Parathyroid adenoma (tissue), 2 donors: ENCODE measurements at regions not wholly inside any gene's neighbourhood (a gene's known extent, or its start where the extent isn't known, plus 50 kb on each side); places are given as distances from the start of the nearest gene placed in this dataset.
"Not testable (repeated sequence)": the region's sequence is repeated elsewhere in the genome, so short reads cannot be mapped to it uniquely, and the experiment has no call there.

Source experiments
- H2AFZ ChIP-seq: fragments of 300-600 bp; sonication (generic); one replicate; pipeline ENCODE4 v1.7.0; 2017; ENCODE audit warnings: antibody characterized with exemption, mild to moderate bottlenecking
- H3K27ac ChIP-seq: fragments of 300-600 bp; sonication (generic); one replicate; pipeline ENCODE4 v1.7.0; 2017
- H3K27me3 ChIP-seq: fragments of 300-600 bp; sonication (generic); one replicate; pipeline ENCODE4 v1.7.0; 2017; ENCODE audit warnings: low read length; ENCODE audit not compliant: control insufficient read depth, insufficient read depth
- H3K36me3 ChIP-seq: fragments of 300-600 bp; sonication (generic); one replicate; pipeline ENCODE4 v1.7.0; 2017; ENCODE audit warnings: low read length; ENCODE audit not compliant: control insufficient read depth, insufficient read depth
- H3K4me1 ChIP-seq: fragments of 300-600 bp; sonication (generic); one replicate; pipeline ENCODE4 v1.7.0; 2017; ENCODE audit warnings: control low read depth
- H3K4me2 ChIP-seq: fragments of 300-600 bp; sonication (generic); one replicate; pipeline ENCODE4 v1.7.0; 2017; ENCODE audit warnings: low read length
- H3K4me3 ChIP-seq: fragments of 300-600 bp; sonication (generic); one replicate; pipeline ENCODE4 v1.7.0; 2017; ENCODE audit warnings: low read depth, low read length
- H3K79me2 ChIP-seq: fragments of 300-600 bp; sonication (generic); one replicate; pipeline ENCODE4 v1.7.0; 2017; ENCODE audit warnings: control low read depth
- H3K9ac ChIP-seq: fragments of 300-600 bp; sonication (generic); one replicate; pipeline ENCODE4 v1.7.0; 2017; ENCODE audit warnings: mild to moderate bottlenecking
- H3K9me3 ChIP-seq: fragments of 300-600 bp; sonication (generic); one replicate; pipeline ENCODE4 v1.7.0; 2017; ENCODE audit warnings: low read length; ENCODE audit not compliant: control insufficient read depth
- TF ChIP-seq, protein P1 (sequence below): fragments of 300-600 bp; sonication (generic); IDR thresholded peaks from one replicate; pipeline ENCODE4 v1.7.0; 2017; ENCODE audit warnings: antibody characterized with exemption, mild to moderate bottlenecking
- donor health status: primary hyperparathyroidism.

DNA sequence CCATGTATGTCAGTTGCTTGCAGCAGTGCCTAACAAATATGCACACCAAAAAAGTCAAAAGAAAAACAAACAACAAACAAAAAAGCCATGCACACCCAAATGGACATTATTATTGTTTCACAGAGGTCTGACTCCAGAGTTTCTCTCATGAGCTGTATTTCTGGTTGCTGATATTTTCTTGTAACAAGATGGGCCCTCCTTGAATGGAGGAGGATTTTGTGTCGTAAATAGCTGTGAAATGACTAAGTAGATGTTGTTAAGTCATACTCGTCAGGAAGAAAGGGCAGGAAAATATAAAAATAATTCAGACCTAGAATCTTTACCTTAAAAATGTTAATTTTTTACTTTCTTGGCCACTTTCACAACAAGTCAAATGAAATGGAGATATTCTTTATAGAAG is 96.0 kb downstream of the PLEKHG1 start:
- H3K4me1 ChIP-seq, result peaks cover 6% of the 10 kb centered on the region
- no peak overlapping the region for H2AFZ ChIP-seq
- H3K27ac ChIP-seq, result no peak overlapping the region
- no peak overlapping the region for H3K9ac ChIP-seq
- TF ChIP-seq, protein P1, sequence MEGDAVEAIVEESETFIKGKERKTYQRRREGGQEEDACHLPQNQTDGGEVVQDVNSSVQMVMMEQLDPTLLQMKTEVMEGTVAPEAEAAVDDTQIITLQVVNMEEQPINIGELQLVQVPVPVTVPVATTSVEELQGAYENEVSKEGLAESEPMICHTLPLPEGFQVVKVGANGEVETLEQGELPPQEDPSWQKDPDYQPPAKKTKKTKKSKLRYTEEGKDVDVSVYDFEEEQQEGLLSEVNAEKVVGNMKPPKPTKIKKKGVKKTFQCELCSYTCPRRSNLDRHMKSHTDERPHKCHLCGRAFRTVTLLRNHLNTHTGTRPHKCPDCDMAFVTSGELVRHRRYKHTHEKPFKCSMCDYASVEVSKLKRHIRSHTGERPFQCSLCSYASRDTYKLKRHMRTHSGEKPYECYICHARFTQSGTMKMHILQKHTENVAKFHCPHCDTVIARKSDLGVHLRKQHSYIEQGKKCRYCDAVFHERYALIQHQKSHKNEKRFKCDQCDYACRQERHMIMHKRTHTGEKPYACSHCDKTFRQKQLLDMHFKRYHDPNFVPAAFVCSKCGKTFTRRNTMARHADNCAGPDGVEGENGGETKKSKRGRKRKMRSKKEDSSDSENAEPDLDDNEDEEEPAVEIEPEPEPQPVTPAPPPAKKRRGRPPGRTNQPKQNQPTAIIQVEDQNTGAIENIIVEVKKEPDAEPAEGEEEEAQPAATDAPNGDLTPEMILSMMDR, result no peak
- peaks cover 72% of the 10 kb centered on the region for H3K79me2 ChIP-seq
- no peaks in the 10 kb centered on the region for H3K27me3 ChIP-seq
- no peaks in the 10 kb centered on the region for H3K36me3 ChIP-seq
- H3K4me2 ChIP-seq, result no peak overlapping the region
- H3K4me3 ChIP-seq, result no peak overlapping the region
- H3K9me3 ChIP-seq, result no peaks in the 10 kb centered on the region

GRCh38 chr6:150696190-150696589 is 96.5 kb downstream of the PLEKHG1 start:
- Histone ChIP-seq H3K9me3 (no peaks in the 10 kb centered on the region), H3K4me1 (peaks cover 6% of the 10 kb centered on the region), H2AFZ (no peak overlapping the region), H3K36me3 (no peaks in the 10 kb centered on the region), H3K4me3 (no peak overlapping the region), H3K27ac (no peak overlapping the region), H3K79me2 (peaks cover 73% of the 10 kb centered on the region), H3K27me3 (no peaks in the 10 kb centered on the region), H3K4me2 (no peak overlapping the region), H3K9ac (no peak overlapping the region)
- TF ChIP-seq, protein P1, result no peak

- not testable (repeated sequence) for H3K36me3 ChIP-seq, H3K27me3 ChIP-seq, H3K4me1 ChIP-seq, H3K4me3 ChIP-seq, H3K4me2 ChIP-seq, H3K9ac ChIP-seq, H3K27ac ChIP-seq, H2AFZ ChIP-seq, H3K9me3 ChIP-seq
- peaks cover 70% of the 10 kb centered on the region for H3K79me2 ChIP-seq
These were observed 97.2 kb downstream of the PLEKHG1 start for GRCh38 chr6:150696918-150697317.

GRCh38 chr6:150697515-150697914 is 97.8 kb downstream of the PLEKHG1 start:
- H3K27me3 ChIP-seq, result no peaks in the 10 kb centered on the region
- no peak overlapping the region for H3K4me2 ChIP-seq
- H2AFZ ChIP-seq, result no peak overlapping the region
- peaks cover 6% of the 10 kb centered on the region for H3K4me1 ChIP-seq
- H3K9me3 ChIP-seq, result no peaks in the 10 kb centered on the region
- no peaks in the 10 kb centered on the region for H3K36me3 ChIP-seq
- TF ChIP-seq, protein P1, result no peak
- H3K27ac ChIP-seq, result no peak overlapping the region
- H3K79me2 ChIP-seq, result peaks cover 72% of the 10 kb centered on the region
- H3K9ac ChIP-seq, result no peak overlapping the region
- H3K4me3 ChIP-seq, result no peak overlapping the region

GRCh38 chr6:150698391-150698790 is 98.7 kb downstream of the PLEKHG1 start:
- no peak overlapping the region for H3K9ac ChIP-seq
- H3K36me3 ChIP-seq, result no peaks in the 10 kb centered on the region
- peaks cover 6% of the 10 kb centered on the region for H3K4me1 ChIP-seq
- H3K79me2 ChIP-seq, result peaks cover 72% of the 10 kb centered on the region
- H2AFZ ChIP-seq, result no peak overlapping the region
- H3K9me3 ChIP-seq, result no peaks in the 10 kb centered on the region
- H3K4me2 ChIP-seq, result no peak overlapping the region
- no peak overlapping the region for H3K4me3 ChIP-seq
- TF ChIP-seq, protein P1, result no peak
- H3K27me3 ChIP-seq, result no peaks in the 10 kb centered on the region
- H3K27ac ChIP-seq, result no peak overlapping the region
